Mesenchymal stem cell (in vitro differentiated cells and primary cell): ENCODE measurements at regions not wholly inside any gene's neighbourhood (a gene's known extent, or its start where the extent isn't known, plus 50 kb on each side); places are given as distances from the start of the nearest gene placed in this dataset.
"Not testable (repeated sequence)": the region's sequence is repeated elsewhere in the genome, so short reads cannot be mapped to it uniquely, and the experiment has no call there.

Source experiments
- DNase-seq: peaks from one replicate; pipeline ENCODE4 v3.0.0-alpha.2; 2013
- H2AFZ ChIP-seq: one replicate; pipeline ENCODE4 v1.6.1; 2013; ENCODE audit warnings: low read depth, mild to moderate bottlenecking, control low read depth, inconsistent platforms, low read length, moderate library complexity
- H2AK5ac ChIP-seq: 2 replicates; pipeline ENCODE4 v1.6.1; 2013; ENCODE audit warnings: low read length, moderate library complexity, mild to moderate bottlenecking, inconsistent platforms; ENCODE audit not compliant: severe bottlenecking
- H2BK120ac ChIP-seq: one replicate; pipeline ENCODE4 v1.6.1; 2013; ENCODE audit warnings: low read depth, mild to moderate bottlenecking, inconsistent platforms, low read length, moderate library complexity
- H2BK12ac ChIP-seq, 2 experiments: one replicate each; pipeline ENCODE4 v1.6.1; 2013; ENCODE audit warnings: inconsistent platforms in 2 of 2, low read length in 2 of 2, mild to moderate bottlenecking in 2 of 2, moderate library complexity in 2 of 2, control low read depth in 1 of 2
- H2BK15ac ChIP-seq: one replicate; pipeline ENCODE4 v1.6.1; 2013; ENCODE audit warnings: mild to moderate bottlenecking, low read depth, inconsistent platforms; ENCODE audit not compliant: poor library complexity, severe bottlenecking
- H2BK5ac ChIP-seq: 2 replicates; pipeline ENCODE4 v1.6.1; 2013; ENCODE audit warnings: low read depth, mild to moderate bottlenecking, low read length, control low read depth, inconsistent platforms; ENCODE audit not compliant: poor library complexity, severe bottlenecking
- H3K14ac ChIP-seq, 2 experiments: one replicate each; pipeline ENCODE4 v1.6.1; 2013; ENCODE audit warnings: inconsistent platforms in 2 of 2, low read length in 2 of 2, control low read depth in 1 of 2, mild to moderate bottlenecking in 1 of 2, moderate library complexity in 1 of 2
- H3K18ac ChIP-seq, 2 experiments: one replicate each; pipeline ENCODE4 v1.6.1; 2013; ENCODE audit warnings: inconsistent platforms in 2 of 2, low read length in 2 of 2, control low read depth in 1 of 2, low read depth in 1 of 2, mild to moderate bottlenecking in 1 of 2
- H3K23ac ChIP-seq, 2 experiments: one replicate each; pipeline ENCODE4 v1.6.1; 2013; ENCODE audit warnings: inconsistent platforms in 2 of 2, low read length in 2 of 2, mild to moderate bottlenecking in 2 of 2, moderate library complexity in 2 of 2, control low read depth in 1 of 2
- H3K27ac ChIP-seq: 2 replicates; pipeline ENCODE4 v1.5.1; 2013; ENCODE audit warnings: mild to moderate bottlenecking, moderate library complexity, low read length, control low read depth, inconsistent platforms; ENCODE audit not compliant: poor library complexity, severe bottlenecking
- H3K27me3 ChIP-seq, 2 experiments: 2 replicates each; pipeline versions ENCODE4 v1.6.1 to v1.7.0; 2013; ENCODE audit warnings: low read length in 2 of 2, mild to moderate bottlenecking in 2 of 2, moderate library complexity in 2 of 2, control low read depth in 1 of 2, inconsistent platforms in 1 of 2; ENCODE audit not compliant: control insufficient read depth in 1 of 2, insufficient read depth in 1 of 2
- H3K36me3 ChIP-seq, 2 experiments: 2 replicates each; pipeline versions ENCODE4 v1.6.1 to v1.7.0; 2013; ENCODE audit warnings: low read length in 2 of 2, control low read depth in 1 of 2, inconsistent platforms in 1 of 2, low read depth in 1 of 2, mild to moderate bottlenecking in 1 of 2; ENCODE audit not compliant: insufficient read depth in 2 of 2, control insufficient read depth in 1 of 2
- H3K4ac ChIP-seq, 2 experiments: one replicate each; pipeline ENCODE4 v1.6.1; 2013; ENCODE audit warnings: inconsistent platforms in 2 of 2, low read length in 2 of 2, mild to moderate bottlenecking in 2 of 2, moderate library complexity in 2 of 2, control low read depth in 1 of 2, low read depth in 1 of 2
- H3K4me1 ChIP-seq: 2 replicates; pipeline ENCODE4 v1.6.1; 2013; ENCODE audit warnings: low read depth, low read length, control low read depth; ENCODE audit not compliant: control insufficient read depth, insufficient read depth
- H3K4me2 ChIP-seq: 2 replicates; pipeline ENCODE4 v1.6.1; 2013; ENCODE audit warnings: low read length, mild to moderate bottlenecking, inconsistent platforms; ENCODE audit not compliant: poor library complexity, severe bottlenecking
- H3K4me3 ChIP-seq, 2 experiments: 2 replicates each; pipeline versions ENCODE4 v1.5.1 to v1.7.0; 2013; ENCODE audit warnings: low read length in 2 of 2, mild to moderate bottlenecking in 2 of 2, control low read depth in 1 of 2, low read depth in 1 of 2; ENCODE audit not compliant: insufficient read depth in 1 of 2
- H3K79me1 ChIP-seq: replicated peaks from 2 replicates; pipeline ENCODE4 v1.6.1; 2013; ENCODE audit warnings: mild to moderate bottlenecking, control low read depth, low read length, inconsistent platforms; ENCODE audit not compliant: poor library complexity, severe bottlenecking
- H3K9ac ChIP-seq: 2 replicates; pipeline ENCODE4 v1.7.0; 2013; ENCODE audit warnings: mild to moderate bottlenecking, low read length, moderate library complexity
- H3K9me3 ChIP-seq: 2 replicates; pipeline ENCODE4 v1.7.0; 2013; ENCODE audit warnings: mild to moderate bottlenecking, low read length; ENCODE audit not compliant: control insufficient read depth
- H4K8ac ChIP-seq: one replicate; pipeline ENCODE4 v1.6.1; 2013; ENCODE audit warnings: inconsistent platforms, mild to moderate bottlenecking, low read length, moderate library complexity
- H4K91ac ChIP-seq: one replicate; pipeline ENCODE4 v1.6.1; 2013; ENCODE audit warnings: mild to moderate bottlenecking, low read length, inconsistent platforms
- WGBS: methylation state at CpG from one replicate; pipeline ENCODE4 v1.1.7; 2013; ENCODE audit warnings: mixed read lengths; 5-methylcytosine and 5-hydroxymethylcytosine counted together

DNA sequence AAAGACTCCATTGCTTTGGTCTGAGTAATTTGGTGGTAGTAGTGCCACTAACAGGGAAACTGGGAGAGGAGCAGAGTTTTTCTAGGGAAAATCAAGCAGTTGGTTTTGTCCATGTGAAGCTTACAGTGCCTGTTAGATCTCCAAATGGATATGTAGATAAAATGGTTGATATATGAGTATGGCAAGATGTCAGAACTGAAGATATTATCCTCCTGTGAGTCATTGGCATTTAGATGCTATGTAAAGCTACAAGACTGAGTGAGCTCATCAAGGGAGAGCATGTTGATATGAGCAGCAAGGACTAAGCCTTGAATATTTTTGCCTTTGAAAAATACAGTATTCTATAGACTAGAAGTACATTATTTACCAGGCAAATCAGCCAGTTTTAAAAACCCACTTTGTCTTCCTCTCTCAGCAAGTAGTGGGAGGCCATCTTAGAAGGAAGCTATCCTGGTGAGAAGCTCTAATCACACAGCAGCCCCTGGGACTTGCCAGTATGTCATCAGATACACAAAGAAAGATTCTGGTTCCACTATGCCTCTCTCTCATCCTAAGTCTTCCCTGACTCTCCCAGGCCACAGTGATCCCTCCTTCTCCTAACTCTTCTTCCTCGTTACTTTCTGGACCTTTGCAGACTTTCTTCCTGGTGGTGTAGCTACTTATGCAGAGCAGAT lies 77.4 kb upstream of the ANKRD28 start:
- Histone ChIP-seq H4K91ac (no peak overlapping the region), H3K9me3 (no peaks in the 10 kb centered on the region), H3K9ac (no peak overlapping the region), H3K4me1 (no peaks in the 10 kb centered on the region), H2AFZ (no peak overlapping the region), H3K14ac (no peak overlapping the region), H3K18ac (peak overlapping the region in 1 of 2 experiments; percentile 70), H2AK5ac (no peak overlapping the region), H3K79me1 (no peaks in the 10 kb centered on the region), H3K4me2 (no peak overlapping the region), H3K36me3 (peaks cover 4 to 17% of the 10 kb centered on the region in 2 experiments), H4K8ac (no peak overlapping the region), H3K4me3 (no peak overlapping the region), H3K27ac (no peak overlapping the region), H2BK12ac (no peak overlapping the region), H2BK120ac (no peak overlapping the region), H3K4ac (peak overlapping the region in 1 of 2 experiments; percentile 75), H2BK5ac (no peak overlapping the region), H3K27me3 (no peaks in the 10 kb centered on the region), H3K23ac (no peak overlapping the region), H2BK15ac (no peak overlapping the region)
- WGBS = no CpG with 5 or more reads among the region's 1 CpG
- DNase-seq = peak; percentile 82

DNA sequence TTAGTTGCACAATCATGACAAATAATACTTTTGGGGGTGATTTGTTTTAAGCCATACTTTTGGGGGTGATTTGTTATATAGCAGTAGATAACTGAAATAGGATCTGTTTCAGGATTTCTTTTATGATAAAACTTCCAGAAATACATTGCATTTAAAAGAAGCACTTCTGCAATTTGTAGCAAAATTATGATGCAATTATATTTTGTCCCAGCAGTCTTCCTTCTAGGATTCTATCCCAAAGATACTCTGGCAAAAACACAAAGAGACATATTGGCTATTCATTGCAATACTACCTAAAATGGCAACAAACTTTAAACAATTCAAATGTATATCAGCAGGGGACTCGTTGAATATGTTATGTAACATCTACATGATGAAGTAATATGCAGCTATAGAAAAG lies 78.9 kb upstream of the ANKRD28 start:
- Histone ChIP-seq H3K79me1 (no peaks in the 10 kb centered on the region), H2BK15ac (no peak overlapping the region), H3K4me3 (no peak overlapping the region), H3K4me1 (no peaks in the 10 kb centered on the region), H2BK12ac (no peak overlapping the region), H2BK5ac (no peak overlapping the region), H2AFZ (no peak overlapping the region), H3K9ac (no peak overlapping the region), H3K14ac (no peak overlapping the region), H3K36me3 (peaks cover 4 to 17% of the 10 kb centered on the region in 2 experiments), H3K18ac (peak overlapping the region in 1 of 2 experiments; percentile 88), H2AK5ac (no peak overlapping the region), H3K23ac (no peak overlapping the region), H3K4ac (no peak overlapping the region), H3K27me3 (no peaks in the 10 kb centered on the region), H3K4me2 (no peak overlapping the region), H3K9me3 (no peaks in the 10 kb centered on the region), H2BK120ac (no peak overlapping the region), H4K91ac (no peak overlapping the region), H4K8ac (no peak overlapping the region), H3K27ac (no peak overlapping the region)
- no peak for DNase-seq
- 92% methylated on average over 1 of the region's 1 CpG for WGBS

DNA sequence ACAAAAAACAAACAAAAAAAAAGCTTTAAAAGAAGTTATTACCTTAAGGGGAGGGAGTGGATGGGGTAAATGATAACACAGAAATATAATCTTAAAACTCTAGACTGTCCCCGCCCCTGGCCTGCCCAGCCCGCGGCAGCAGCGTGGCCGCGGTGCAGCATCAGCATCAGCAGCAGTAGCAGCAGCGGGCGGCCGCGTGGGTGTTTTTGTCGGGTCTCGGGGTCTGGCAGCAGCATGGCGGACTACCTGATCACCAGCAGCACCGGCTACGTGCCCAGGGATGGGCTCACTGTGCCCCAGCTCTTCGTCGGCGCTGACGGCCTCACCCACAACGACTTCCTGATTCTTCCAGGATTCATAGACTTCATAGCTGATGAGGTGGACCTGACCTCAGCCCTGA lies 80.0 kb upstream of the ANKRD28 start:
- no peak overlapping the region for H2BK5ac ChIP-seq
- H3K9ac ChIP-seq = no peak overlapping the region
- no peak overlapping the region for H3K23ac ChIP-seq
- no peak for DNase-seq
- no peak overlapping the region for H2AFZ ChIP-seq
- no peak overlapping the region for H4K8ac ChIP-seq
- no peaks in the 10 kb centered on the region for H3K9me3 ChIP-seq
- peaks cover 4 to 17% of the 10 kb centered on the region in 2 experiments for H3K36me3 ChIP-seq
- H3K14ac ChIP-seq = no peak overlapping the region
- H3K4ac ChIP-seq = no peak overlapping the region
- H2AK5ac ChIP-seq = no peak overlapping the region
- peak overlapping the region; percentile 84 for H4K91ac ChIP-seq
- H2BK12ac ChIP-seq = no peak overlapping the region
- H3K27ac ChIP-seq = no peak overlapping the region
- no peak overlapping the region for H2BK15ac ChIP-seq
- no peaks in the 10 kb centered on the region for H3K27me3 ChIP-seq
- no peak overlapping the region for H3K4me2 ChIP-seq
- H3K4me1 ChIP-seq = no peaks in the 10 kb centered on the region
- WGBS = 98% methylated on average over 20 of the region's 20 CpGs
- H3K4me3 ChIP-seq = peak overlapping the region in 1 of 2 experiments; percentile 32
- H3K79me1 ChIP-seq = no peaks in the 10 kb centered on the region
- no peak overlapping the region for H2BK120ac ChIP-seq
- no peak overlapping the region for H3K18ac ChIP-seq

DNA sequence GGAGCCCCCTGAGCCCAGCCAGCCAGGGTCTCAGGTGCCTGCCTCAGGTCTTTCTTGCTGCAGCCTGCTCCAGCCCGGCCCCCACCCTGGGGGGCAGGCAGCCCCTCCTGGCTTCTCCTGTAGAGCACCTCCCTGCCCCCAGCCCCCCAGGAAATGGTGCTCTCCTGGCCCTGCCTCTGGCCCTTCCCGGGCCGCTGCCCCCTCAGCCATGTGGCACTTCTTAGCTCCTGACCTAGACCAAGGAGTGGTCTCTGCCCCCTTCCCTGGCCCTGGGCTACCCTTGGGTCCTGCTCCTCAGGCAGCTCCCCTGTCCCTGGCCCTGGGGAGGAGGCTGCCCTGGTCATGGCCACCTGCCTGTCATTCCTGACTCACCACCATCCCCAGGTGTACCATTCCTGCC lies 82.0 kb upstream of the ANKRD28 start:
- not testable (repeated sequence) for H2BK120ac ChIP-seq, H3K4ac ChIP-seq, H4K8ac ChIP-seq, H2BK12ac ChIP-seq, H3K4me2 ChIP-seq, H2AFZ ChIP-seq, H3K27me3 ChIP-seq, H3K27ac ChIP-seq, H3K14ac ChIP-seq, H3K79me1 ChIP-seq, H3K9me3 ChIP-seq, H3K4me3 ChIP-seq, H3K4me1 ChIP-seq, DNase-seq, H2AK5ac ChIP-seq, H3K9ac ChIP-seq, H2BK5ac ChIP-seq, H3K23ac ChIP-seq, H4K91ac ChIP-seq, H2BK15ac ChIP-seq
- peak overlapping the region in 1 of 2 experiments; percentile 24 for H3K18ac ChIP-seq
- peaks cover 4 to 17% of the 10 kb centered on the region in 2 experiments for H3K36me3 ChIP-seq
- WGBS = 88% methylated on average over 3 of the region's 3 CpGs
